ENCODE measurements at regions not wholly inside any gene's neighbourhood (a gene's known extent, or its start where the extent isn't known, plus 50 kb on each side); places are given as distances from the start of the nearest gene placed in this dataset.

- BruUV-seq (replicated peaks), result no TSS peak
- H4K8ac ChIP-seq (ENCODE audit: low read depth in 2 of 2, low read length in 2 of 2), result no peak overlapping the region
- no peak overlapping the region for H3K9ac ChIP-seq (ENCODE audit: low read depth, low read length)
- ATAC-seq (ENCODE audit: low read depth) (no peak), DNase-seq (no peak)
- no peak overlapping the region for H4K91ac ChIP-seq (ENCODE audit: insufficient read depth, low read depth, low read length)
- in situ Hi-C loops (cut with MboI; ENCODE audit: low sequenced_read_pairs) (no loop called here), intact Hi-C loops (cut with micrococcal nuclease) (no loop called here), dilution Hi-C loops (cut with HindIII; ENCODE audit: low sequenced_read_pairs, unreplicated experiment) (no loop called here)
- POLR2A ChIA-PET (ENCODE audit: unreplicated experiment), result no interaction called here
- no peak overlapping the region for H2BK15ac ChIP-seq (ENCODE audit: low read depth, low read length)
- H3K4me1 ChIP-seq (ENCODE audit: control insufficient read depth, insufficient read depth, low read length), result peaks cover 1% of the 10 kb centered on the region; the same call in 1 of the 2 replicates
- H3K9me1 ChIP-seq (ENCODE audit: insufficient read depth, low read length), result no peaks in the 10 kb centered on the region
- H3K4me2 ChIP-seq (ENCODE audit: low read depth, low read length), result no peak overlapping the region
- no peak overlapping the region for H2AK9ac ChIP-seq (replicated peaks; ENCODE audit: low read depth, low read length, poor library complexity)
- H3K18ac ChIP-seq (ENCODE audit: low read depth, low read length), result no peak overlapping the region
- H4K20me1 ChIP-seq (ENCODE audit: insufficient read depth, low read length), result no peaks in the 10 kb centered on the region
- no peak overlapping the region for H2BK120ac ChIP-seq (ENCODE audit: low read depth, low read length)
- no peaks in the 10 kb centered on the region for H3K36me3 ChIP-seq (ENCODE audit: control insufficient read depth, insufficient read depth, low read length)
- no peak overlapping the region for H2AFZ ChIP-seq (replicated peaks; ENCODE audit: low read length, poor library complexity)
- H3K27me3 ChIP-seq (ENCODE audit: control insufficient read depth, insufficient read depth, low read length), result no peaks in the 10 kb centered on the region
- H3K56ac ChIP-seq (ENCODE audit: extremely low read depth, insufficient read depth, low read length), result no peak overlapping the region
- H3K79me1 ChIP-seq (ENCODE audit: low read depth in 1 of 2, low read length in 2 of 2), result no peaks in the 10 kb centered on the region
- no peak overlapping the region for H3K27ac ChIP-seq (ENCODE audit: insufficient read depth, low read length)
- WGBS, 2 experiments (ENCODE audit: extremely low coverage in 2 of 2, insufficient read length in 1 of 2), result no CpG with 5 or more reads among the region's 1 CpG
- no peak overlapping the region for H4K5ac ChIP-seq (ENCODE audit: low read depth, low read length)
- CTCF ChIA-PET, result no interaction called here
- H3K23ac ChIP-seq (ENCODE audit: low read depth, low read length), result no peak overlapping the region
- H3K14ac ChIP-seq (replicated peaks; ENCODE audit: low read depth, low read length), result no peak overlapping the region
- no peak overlapping the region for H3K4ac ChIP-seq (ENCODE audit: low read depth, low read length)
- H3K9me3 ChIP-seq (ENCODE audit: control insufficient read depth, insufficient read depth, low read length), result no peaks in the 10 kb centered on the region
- TF ChIP-seq POLR2A (IDR thresholded peaks at IDR 0.05; ENCODE audit: low read depth, low read length), result no peak
- no peak for TF ChIP-seq RAD21 (IDR thresholded peaks at IDR 0.05; ENCODE audit: low read length)
- no peak for TF ChIP-seq ELK1 (IDR thresholded peaks at IDR 0.05; ENCODE audit: borderline replicate concordance, low read depth, low read length)
- no peak for TF ChIP-seq BHLHE40 (IDR thresholded peaks at IDR 0.05; ENCODE audit: low read depth, low read length)
- H2BK5ac ChIP-seq (ENCODE audit: low read depth, low read length, poor library complexity, severe bottlenecking), result no peak overlapping the region
- no peak overlapping the region for H2BK20ac ChIP-seq (ENCODE audit: low read depth, low read length)
- no peak overlapping the region for H2AK5ac ChIP-seq (ENCODE audit: low read depth, low read length)
- no peak overlapping the region for H3K4me3 ChIP-seq (ENCODE audit: insufficient read depth, low read depth, low read length)
These were observed 347.6 kb downstream of the KLF5 start for GRCh38 chr13:73406454-73406853.
